ENCODE measurements at regions not wholly inside any gene's neighbourhood (a gene's known extent, or its start where the extent isn't known, plus 50 kb on each side); places are given as distances from the start of the nearest gene placed in this dataset.

- Mint-ChIP-seq H3K36me3 (ENCODE audit: low read depth) (no peaks in the 10 kb centered on the region), H3K27me3 (ENCODE audit: insufficient read depth, low read depth, poor library complexity) (no peaks in the 10 kb centered on the region), H3K4me3 (no peak overlapping the region), H3K4me1 (no peaks in the 10 kb centered on the region), H3K27ac (no peak overlapping the region), H3K9me3 (no peaks in the 10 kb centered on the region; the same call in 1 of the 3 replicates)
- 0 out of 2 replicates have a peak, but pooled peaks cover 10% of the 10 kb centered on the region for H3K9me2 ChIP-seq (ENCODE audit: insufficient read depth)
- DNase-seq (ENCODE audit: low spot score) (no peak), ATAC-seq (no peak)
- H3K4me1 ChIP-seq (ENCODE audit: insufficient read depth) = no peaks in the 10 kb centered on the region
- H4K20me1 ChIP-seq (replicated peaks; ENCODE audit: insufficient read depth) = no peaks in the 10 kb centered on the region
- TF ChIP-seq ZNF114 (CRISPR knock-in tag; IDR thresholded peaks at IDR 0.05) (no peak), CREB1 (CRISPR knock-in tag; IDR thresholded peaks at IDR 0.05; ENCODE audit: low read depth) (no peak)
- no peak overlapping the region for H3K27ac ChIP-seq (ENCODE audit: low read depth)
- H2AFZ ChIP-seq = no peak overlapping the region
- no peaks in the 10 kb centered on the region for H3K36me3 ChIP-seq (ENCODE audit: insufficient read depth)
- H3F3A ChIP-seq (replicated peaks; ENCODE audit: low read depth) = no peaks in the 10 kb centered on the region
- H3K4me3 ChIP-seq = no peak overlapping the region
- no peaks in the 10 kb centered on the region for H3K27me3 ChIP-seq (ENCODE audit: insufficient read depth)
- H3K4me2 ChIP-seq = no peak overlapping the region
- H3K79me2 ChIP-seq (replicated peaks; ENCODE audit: insufficient read depth) = no peaks in the 10 kb centered on the region
Observed at GRCh38 chr2:15706424-15706823, 114.8 kb downstream of the DDX1 start.

- H3K36me3 ChIP-seq (ENCODE audit: insufficient read depth) = no peaks in the 10 kb centered on the region
Observed at GRCh38 chr2:15706986-15707632, 115.4 kb downstream of the DDX1 start.

More at GRCh38 chr2:15706986-15707632, 115.4 kb downstream of the DDX1 start:
- 0 out of 2 replicates have a peak, but pooled peaks cover 10% of the 10 kb centered on the region for H3K9me2 ChIP-seq (ENCODE audit: insufficient read depth)
- no peaks in the 10 kb centered on the region for H3F3A ChIP-seq (replicated peaks; ENCODE audit: low read depth)
- H3K27ac ChIP-seq (ENCODE audit: low read depth) = no peak overlapping the region
- Mint-ChIP-seq H3K27ac (no peak overlapping the region), H3K36me3 (ENCODE audit: low read depth) (no peaks in the 10 kb centered on the region), H3K4me1 (no peaks in the 10 kb centered on the region), H3K27me3 (ENCODE audit: insufficient read depth, low read depth, poor library complexity) (no peaks in the 10 kb centered on the region), H3K9me3 (no peaks in the 10 kb centered on the region; the same call in 1 of the 3 replicates), H3K4me3 (no peak overlapping the region)
- no peaks in the 10 kb centered on the region for H3K27me3 ChIP-seq (ENCODE audit: insufficient read depth)
- H3K4me2 ChIP-seq = no peak overlapping the region
- H2AFZ ChIP-seq = no peak overlapping the region
- no peaks in the 10 kb centered on the region for H3K79me2 ChIP-seq (replicated peaks; ENCODE audit: insufficient read depth)
- ATAC-seq (no peak), DNase-seq (ENCODE audit: low spot score) (no peak)
- no peak overlapping the region for H3K4me3 ChIP-seq
- no peaks in the 10 kb centered on the region for H3K4me1 ChIP-seq (ENCODE audit: insufficient read depth)
- no peak for TF ChIP-seq JUNB (IDR thresholded peaks at IDR 0.05; ENCODE audit: unreplicated experiment)
- no peak for TF ChIP-seq ZNF462 (CRISPR knock-in tag; IDR thresholded peaks at IDR 0.05)
- no peak for TF ChIP-seq CREB1 (CRISPR knock-in tag; IDR thresholded peaks at IDR 0.05; ENCODE audit: low read depth)
- no peak for TF ChIP-seq ZNF114 (CRISPR knock-in tag; IDR thresholded peaks at IDR 0.05)
- no peak for TF ChIP-seq ZNF331 (CRISPR knock-in tag; IDR thresholded peaks at IDR 0.05; ENCODE audit: low read depth)
- TF ChIP-seq EZH2phosphoT487 (IDR thresholded peaks at IDR 0.05; ENCODE audit: unreplicated experiment) = no peak
- TF ChIP-seq REST (IDR thresholded peaks at IDR 0.05; ENCODE audit: unreplicated experiment) = no peak
- no peak for TF ChIP-seq ETS1 (IDR thresholded peaks at IDR 0.05)
- no peaks in the 10 kb centered on the region for H4K20me1 ChIP-seq (replicated peaks; ENCODE audit: insufficient read depth)

Data from GM23338 (cell line).